HL-60 (cell line): ENCODE measurements at regions not wholly inside any gene's neighbourhood (a gene's known extent, or its start where the extent isn't known, plus 50 kb on each side); places are given as distances from the start of the nearest gene placed in this dataset.

Experiments
- CTCF ChIP-seq: IDR thresholded peaks from one replicate; pipeline ENCODE4 v1.5.1; 2011; ENCODE audit warnings: low read length, control low read depth, inconsistent platforms; ENCODE audit not compliant: insufficient read depth
- GABPA ChIP-seq: IDR thresholded peaks from 2 replicates; pipeline ENCODE4 v1.6.1; 2012; ENCODE audit warnings: low read depth
- POLR2AphosphoS5 ChIP-seq: IDR thresholded peaks from 2 replicates; pipeline ENCODE4 v1.6.1; 2012; ENCODE audit warnings: low read depth
- REST ChIP-seq: IDR thresholded peaks from 2 replicates; pipeline ENCODE4 v1.6.1; 2012; ENCODE audit warnings: low read depth; ENCODE audit not compliant: insufficient replicate concordance
- SPI1 ChIP-seq: IDR thresholded peaks from 2 replicates; pipeline ENCODE4 v1.6.1; 2012; ENCODE audit warnings: low read depth, mild to moderate bottlenecking, borderline replicate concordance

GRCh38 chr2:181771356-181771755, 91.0 kb upstream of the NEUROD1 start:
- TF ChIP-seq CTCF = no peak
- TF ChIP-seq REST = no peak
- no peak for TF ChIP-seq GABPA
- TF ChIP-seq POLR2AphosphoS5 = no peak
- no peak for TF ChIP-seq SPI1
